NCI-H2107 treated with DMSO at 0.1 percent for 48 hours (cell line): ENCODE measurements at regions not wholly inside any gene's neighbourhood (a gene's known extent, or its start where the extent isn't known, plus 50 kb on each side); places are given as distances from the start of the nearest gene placed in this dataset.

Source experiments
- DNase-seq: peaks from one replicate; lab custom pipeline; 2025; ENCODE audit not compliant: unreplicated experiment; lab: John Stamatoyannopoulos, UW

DNA sequence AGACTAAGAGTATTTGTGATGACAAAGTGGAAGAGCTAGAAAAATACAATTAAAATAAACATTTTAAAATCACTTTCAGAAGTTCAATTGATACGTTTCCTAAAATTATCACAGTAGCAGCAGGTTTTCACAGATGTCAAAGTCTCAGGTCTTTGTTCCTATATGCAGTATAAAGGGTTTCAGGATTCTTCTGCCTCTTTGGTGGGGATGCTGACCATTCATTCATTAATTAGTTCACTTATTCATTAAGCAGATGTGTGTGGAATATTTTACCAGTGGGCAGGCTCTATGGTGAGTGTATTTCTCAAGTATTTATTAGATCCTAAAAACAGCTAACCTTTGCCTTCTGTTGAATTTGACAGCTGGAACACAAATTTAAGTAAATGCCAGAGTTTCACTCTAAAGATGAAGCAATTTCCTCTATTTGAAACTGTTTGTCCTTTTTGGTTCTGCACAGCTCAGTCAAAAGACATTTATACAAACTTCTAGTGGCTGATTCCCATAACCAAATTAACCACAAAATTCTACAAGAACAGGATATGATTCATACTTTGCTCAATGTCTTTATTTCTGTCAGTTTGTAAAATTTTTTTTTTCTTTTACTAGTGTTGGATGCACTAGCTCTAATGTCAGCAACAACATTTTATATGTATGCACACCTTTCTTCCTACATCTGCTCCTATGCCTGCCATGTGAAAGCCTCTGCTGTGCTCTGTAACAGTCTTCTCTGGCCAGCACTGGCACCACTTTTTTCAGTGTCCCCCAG, 75.9 kb upstream of the PRR16 start:
- no peak for DNase-seq

DNA sequence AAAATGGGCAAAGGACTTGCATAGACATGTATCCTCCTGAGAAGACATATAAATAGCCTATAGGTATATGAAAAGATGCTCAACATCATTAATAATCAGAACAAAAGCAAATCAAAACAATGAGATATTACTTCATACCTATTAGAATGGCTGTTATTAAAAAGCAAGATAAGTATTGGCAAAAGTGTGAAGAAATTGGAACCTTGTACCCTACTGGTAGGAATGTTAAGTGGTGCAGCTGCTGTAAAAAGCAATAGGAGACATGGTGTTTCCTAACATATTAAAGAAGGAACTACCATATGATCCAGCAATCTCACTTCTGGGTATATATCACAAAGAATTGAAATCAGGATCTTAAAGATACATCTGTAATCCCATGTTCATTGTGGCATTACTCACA, 69.8 kb upstream of the PRR16 start:
- DNase-seq = no peak

DNA sequence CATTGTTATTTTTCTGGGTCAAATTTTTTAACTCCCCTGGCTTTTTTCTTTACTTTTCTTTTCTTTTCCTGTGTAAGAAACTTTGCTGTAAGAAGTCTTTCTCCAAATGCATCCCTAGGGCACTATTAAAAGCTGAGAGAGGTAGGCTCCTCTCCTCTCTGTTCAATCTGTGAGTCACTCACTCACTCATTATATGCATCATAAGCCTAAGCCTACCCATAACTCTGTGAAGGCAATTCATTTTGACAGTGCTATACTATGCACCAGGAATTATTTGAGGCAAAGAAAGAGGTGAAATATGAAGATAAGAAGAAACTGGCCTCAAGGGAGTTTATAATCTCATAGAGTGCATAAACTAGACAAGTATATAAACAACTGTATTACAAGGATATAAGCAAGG, 67.9 kb upstream of the PRR16 start:
- no peak for DNase-seq

DNA sequence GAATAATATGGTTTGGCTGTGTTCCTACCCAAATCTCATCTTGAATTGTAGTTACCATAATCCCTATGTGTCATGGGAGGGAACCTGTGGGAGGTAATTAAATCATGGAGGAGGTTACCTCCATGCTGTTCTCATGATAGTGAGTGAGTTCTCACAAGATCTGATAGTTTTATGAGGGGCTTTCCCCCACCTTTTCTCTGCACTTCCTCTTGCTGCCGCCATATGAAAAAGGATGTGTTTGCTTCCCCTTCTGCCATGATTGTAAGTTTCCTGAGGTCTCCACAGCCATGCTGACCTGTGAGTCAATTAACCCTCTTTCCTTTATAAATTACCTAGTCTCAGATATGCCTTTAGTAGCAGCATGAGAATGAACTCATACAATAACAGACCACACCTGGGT, 63.7 kb upstream of the PRR16 start:
- DNase-seq = no peak

DNA sequence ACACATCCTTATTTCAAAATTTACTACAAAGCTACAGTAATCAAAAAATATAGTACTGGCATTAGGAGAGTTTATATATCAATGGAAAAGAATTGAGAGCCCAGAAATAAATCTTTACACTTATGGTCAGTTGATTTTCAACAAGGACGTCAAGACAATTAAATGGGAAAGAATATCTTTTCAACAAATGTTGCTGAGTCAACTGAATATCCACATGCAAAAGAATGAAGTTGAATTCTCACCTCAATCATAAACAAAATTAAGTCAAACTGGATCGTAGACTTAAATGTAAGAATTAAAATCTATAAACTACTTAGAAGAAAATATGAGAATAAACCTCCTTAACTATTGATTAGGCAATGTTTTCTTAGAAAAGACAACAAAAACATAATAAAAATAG, 61.5 kb upstream of the PRR16 start:
- DNase-seq = no peak

DNA sequence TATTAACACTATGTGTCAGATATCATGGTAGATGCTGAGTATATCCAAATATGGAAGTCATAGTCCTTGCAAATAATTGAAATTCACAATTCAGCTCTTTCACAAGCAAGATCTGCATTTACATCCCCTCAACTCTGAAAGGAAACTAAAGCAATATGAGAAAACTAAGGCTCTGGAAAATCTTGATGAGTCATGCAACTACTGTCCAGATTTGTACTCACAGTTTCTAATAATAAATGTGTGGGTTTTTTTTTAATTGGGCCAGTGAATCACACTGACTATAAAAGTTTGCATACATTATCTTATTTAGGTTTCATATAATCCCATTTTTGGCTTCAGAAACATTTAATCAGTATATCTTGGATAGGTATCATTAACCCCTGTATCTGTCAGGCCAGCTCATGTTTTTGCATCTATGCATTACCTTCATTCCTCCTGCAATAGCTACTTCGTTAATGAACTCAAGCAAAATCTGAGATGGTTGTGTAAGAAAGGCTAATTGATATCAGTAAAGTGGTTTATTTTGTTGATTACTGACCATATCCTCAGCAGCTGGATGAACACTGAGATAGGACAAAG, 58.7 kb upstream of the PRR16 start:
- DNase-seq = no peak

DNA sequence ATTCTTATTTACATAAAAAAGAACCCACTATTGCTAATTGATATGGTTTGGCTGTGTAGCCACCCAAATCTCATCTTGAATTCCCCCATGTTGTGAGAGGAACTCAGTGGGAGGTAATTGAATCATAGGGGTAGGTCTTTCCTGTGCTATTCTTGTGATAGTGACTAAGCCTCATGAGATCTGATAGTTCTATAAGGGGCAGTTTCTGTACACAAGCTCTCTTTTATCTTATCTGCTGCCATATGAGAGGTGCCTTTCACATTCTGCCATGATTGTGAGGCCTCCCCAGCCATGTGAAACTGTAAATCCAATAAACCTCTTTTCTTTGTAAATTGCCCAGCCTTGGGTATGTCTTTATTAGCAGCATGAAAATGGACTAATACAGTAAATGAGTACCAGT, 58.2 kb upstream of the PRR16 start:
- DNase-seq = no peak

DNA sequence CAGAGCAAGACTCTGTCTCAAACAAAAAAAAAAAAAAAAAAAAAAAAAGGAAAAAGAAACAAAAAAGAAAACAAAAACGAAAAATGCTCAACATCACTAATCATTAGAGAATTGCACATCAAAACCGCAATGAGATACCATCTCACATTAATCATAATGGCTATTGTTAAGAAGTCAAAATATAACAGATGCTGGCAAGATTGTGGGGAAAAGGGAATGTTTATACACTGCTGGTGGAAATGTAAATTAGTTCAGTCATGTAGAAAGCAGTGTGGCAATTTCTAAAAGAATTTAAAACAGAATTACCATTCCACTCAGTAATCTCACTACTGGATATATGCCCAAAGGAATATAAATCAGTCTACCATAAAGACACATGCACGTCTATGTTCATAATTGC, 50.4 kb upstream of the PRR16 start:
- no peak for DNase-seq
